ENCODE measurements at regions not wholly inside any gene's neighbourhood (a gene's known extent, or its start where the extent isn't known, plus 50 kb on each side); places are given as distances from the start of the nearest gene placed in this dataset.

DNA sequence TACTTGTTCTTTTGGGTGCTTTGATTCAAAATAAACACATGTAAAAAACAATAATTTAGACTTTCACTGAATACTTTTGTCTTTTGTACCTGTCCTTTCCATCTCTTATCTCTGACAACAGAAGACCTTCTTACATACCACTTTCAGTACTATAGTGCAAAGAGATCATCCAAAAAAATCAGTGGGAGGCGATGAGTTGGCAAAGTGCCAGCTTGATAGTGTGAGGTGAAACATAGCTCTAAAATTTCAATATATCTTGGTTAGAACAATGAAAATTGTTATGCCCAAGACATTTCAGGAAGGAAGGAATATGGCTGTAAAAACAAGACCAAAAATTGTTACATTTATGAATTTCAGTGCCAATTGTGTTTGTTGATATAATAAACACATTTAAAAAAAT lies 390.2 kb upstream of the COBL start:
- no peaks in the 10 kb centered on the region for H3K9me3 ChIP-seq
- H3K36me3 Mint-ChIP-seq (ENCODE audit: insufficient read depth, unreplicated experiment) = no peaks in the 10 kb centered on the region
- H3K27me3 Mint-ChIP-seq (ENCODE audit: insufficient read depth, unreplicated experiment) = no peaks in the 10 kb centered on the region
- no peak overlapping the region for H3K27ac Mint-ChIP-seq (ENCODE audit: unreplicated experiment)
- no peak overlapping the region for H3K4me3 Mint-ChIP-seq (ENCODE audit: unreplicated experiment)
- H3K9me3 Mint-ChIP-seq (ENCODE audit: unreplicated experiment) = no peaks in the 10 kb centered on the region
- ChIA-PET CTCF (interaction anchor here (0.6 kb wide), 1 partner anchor 144 kb away, joined by 3 read pairs; no protein-coding TSS in a partner anchor), POLR2A (no interaction called here)
- no peaks in the 10 kb centered on the region for H3K27me3 ChIP-seq (replicated peaks; ENCODE audit: control insufficient read depth, insufficient read depth, low read length)
- TF ChIP-seq CTCF (IDR thresholded peaks at IDR 0.05; ENCODE audit: insufficient read depth in 1 of 2, low read depth in 1 of 2, low read length in 1 of 2, severe bottlenecking in 1 of 2, unreplicated experiment in 1 of 2) = no peak
- intact Hi-C loops (cut with micrococcal nuclease; ENCODE audit: unreplicated experiment) = no loop called here
- H3K4me1 ChIP-seq = no peaks in the 10 kb centered on the region
- no peak for DNase-seq
- no peaks in the 10 kb centered on the region for H3K4me1 Mint-ChIP-seq (ENCODE audit: low read depth, unreplicated experiment)
- no TSS peak for BruUV-seq (replicated peaks)
- no peak overlapping the region for H3K4me3 ChIP-seq (ENCODE audit: low read depth, low read length)
- H3K36me3 ChIP-seq (ENCODE audit: control insufficient read depth, insufficient read depth, low read length) = no peaks in the 10 kb centered on the region

DNA sequence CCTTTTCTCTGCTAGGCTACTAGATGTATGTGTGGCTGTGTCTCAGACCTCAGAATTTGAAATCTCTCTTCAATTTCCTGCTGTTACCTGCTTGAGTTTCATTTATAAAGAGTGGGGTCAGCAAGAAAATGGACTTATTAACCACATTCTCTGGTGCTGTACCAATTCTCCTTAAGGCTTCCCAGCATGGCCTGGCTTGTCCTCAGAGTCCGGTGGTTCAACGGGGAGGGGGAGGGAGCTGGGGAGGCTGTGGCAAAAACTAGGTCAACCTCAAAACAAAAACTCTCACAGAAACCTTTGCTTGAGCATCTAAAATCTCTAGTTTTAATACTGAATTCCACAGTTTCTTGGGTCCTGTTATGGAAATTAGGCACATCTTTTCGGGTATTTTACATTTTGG lies 389.1 kb upstream of the COBL start:
- DNase-seq = no peak
- H3K27me3 ChIP-seq (replicated peaks; ENCODE audit: control insufficient read depth, insufficient read depth, low read length) = no peaks in the 10 kb centered on the region
- no TSS peak for BruUV-seq (replicated peaks)
- no peaks in the 10 kb centered on the region for H3K4me1 ChIP-seq
- no peak overlapping the region for H3K4me3 Mint-ChIP-seq (ENCODE audit: unreplicated experiment)
- H3K4me1 Mint-ChIP-seq (ENCODE audit: low read depth, unreplicated experiment) = no peaks in the 10 kb centered on the region
- no peaks in the 10 kb centered on the region for H3K36me3 ChIP-seq (ENCODE audit: control insufficient read depth, insufficient read depth, low read length)
- H3K4me3 ChIP-seq (ENCODE audit: low read depth, low read length) = no peak overlapping the region
- H3K27me3 Mint-ChIP-seq (ENCODE audit: insufficient read depth, unreplicated experiment) = no peaks in the 10 kb centered on the region
- intact Hi-C loops (cut with micrococcal nuclease; ENCODE audit: unreplicated experiment) = no loop called here
- CTCF ChIA-PET = no interaction called here
- peaks cover 7% of the 10 kb centered on the region for H3K9me3 Mint-ChIP-seq (ENCODE audit: unreplicated experiment)
- TF ChIP-seq CTCF (IDR thresholded peaks at IDR 0.05; ENCODE audit: insufficient read depth in 1 of 2, low read depth in 1 of 2, low read length in 1 of 2, severe bottlenecking in 1 of 2, unreplicated experiment in 1 of 2) = no peak
- no peaks in the 10 kb centered on the region for H3K9me3 ChIP-seq
- no peak overlapping the region for H3K27ac Mint-ChIP-seq (ENCODE audit: unreplicated experiment)
- H3K36me3 Mint-ChIP-seq (ENCODE audit: insufficient read depth, unreplicated experiment) = no peaks in the 10 kb centered on the region
- POLR2A ChIA-PET = no interaction called here

- no peak overlapping the region for H3K4me3 ChIP-seq (ENCODE audit: low read depth, low read length)
- Mint-ChIP-seq H3K9me3 (ENCODE audit: unreplicated experiment) (peaks cover 7% of the 10 kb centered on the region), H3K4me3 (ENCODE audit: unreplicated experiment) (no peak overlapping the region), H3K4me1 (ENCODE audit: low read depth, unreplicated experiment) (no peaks in the 10 kb centered on the region), H3K36me3 (ENCODE audit: insufficient read depth, unreplicated experiment) (no peaks in the 10 kb centered on the region), H3K27me3 (ENCODE audit: insufficient read depth, unreplicated experiment) (peaks cover 2% of the 10 kb centered on the region), H3K27ac (ENCODE audit: unreplicated experiment) (no peak overlapping the region)
- TF ChIP-seq CTCF (IDR thresholded peaks at IDR 0.05; ENCODE audit: insufficient read depth in 1 of 2, low read depth in 1 of 2, low read length in 1 of 2, severe bottlenecking in 1 of 2, unreplicated experiment in 1 of 2) = no peak
- POLR2A ChIA-PET = no interaction called here
- no TSS peak for BruUV-seq (replicated peaks)
- intact Hi-C loops (cut with micrococcal nuclease; ENCODE audit: unreplicated experiment) = no loop called here
- no peaks in the 10 kb centered on the region for H3K4me1 ChIP-seq
- no peaks in the 10 kb centered on the region for H3K27me3 ChIP-seq (replicated peaks; ENCODE audit: control insufficient read depth, insufficient read depth, low read length)
- CTCF ChIA-PET = no interaction called here
- no peaks in the 10 kb centered on the region for H3K36me3 ChIP-seq (ENCODE audit: control insufficient read depth, insufficient read depth, low read length)
- no peak for DNase-seq
- no peaks in the 10 kb centered on the region for H3K9me3 ChIP-seq
Measured at GRCh38 chr7:51702673-51703072, 386.1 kb upstream of the COBL start.

Data from Caco-2 (cell line).